ENCODE measurements at regions not wholly inside any gene's neighbourhood (a gene's known extent, or its start where the extent isn't known, plus 50 kb on each side); places are given as distances from the start of the nearest gene placed in this dataset.
"Not testable (repeated sequence)": the region's sequence is repeated elsewhere in the genome, so short reads cannot be mapped to it uniquely, and the experiment has no call there.

DNA sequence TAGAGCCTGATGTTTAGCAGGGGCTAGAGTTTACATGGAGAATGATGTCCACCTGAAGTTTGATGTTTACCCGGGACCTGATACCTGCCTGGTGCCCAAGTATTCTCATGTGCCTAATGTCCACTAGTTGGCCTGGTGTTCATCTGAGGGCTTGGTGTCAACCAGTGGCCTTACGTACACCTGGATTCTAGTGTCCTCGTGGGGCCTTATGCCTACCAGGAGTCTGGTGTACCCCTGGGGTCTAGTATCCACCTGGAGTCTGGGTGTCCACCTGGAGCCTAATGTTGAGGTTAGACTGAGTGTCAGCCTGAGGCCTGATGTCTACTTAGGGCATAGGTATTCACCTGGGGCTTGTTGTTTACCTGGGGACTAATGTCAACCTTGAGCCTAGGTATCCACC is 195.7 kb downstream of the POTEM start:
- not testable (repeated sequence) for TF ChIP-seq CTCF (IDR thresholded peaks at IDR 0.05; ENCODE audit: low read length); EZH2 (IDR thresholded peaks at IDR 0.05; ENCODE audit: borderline replicate concordance, low read length)

Measured in OCI-LY1 (cell line).